GM23338 (cell line): ENCODE measurements at regions not wholly inside any gene's neighbourhood (a gene's known extent, or its start where the extent isn't known, plus 50 kb on each side); places are given as distances from the start of the nearest gene placed in this dataset.

Experiments used
- ATAC-seq: fragments of 200-7000 bp; cut with Tn5 transposase; 3 replicates; pipeline ENCODE4 v1.9.1; 2020
- DNase-seq: peaks from one replicate; pipeline ENCODE4 v3.0.0-alpha.2; 2015; ENCODE audit warnings: low spot score
- H2AFZ ChIP-seq: fragments of 200-600 bp; sonication (generic); 2 replicates; pipeline ENCODE4 v1.8.0; 2016; ENCODE audit warnings: antibody characterized with exemption, mild to moderate bottlenecking, moderate library complexity
- H3F3A ChIP-seq: fragments of 200-600 bp; sonication (generic); replicated peaks from 2 replicates; pipeline ENCODE4 v1.8.0; 2017; ENCODE audit warnings: antibody characterized with exemption, mixed run types, low read depth
- H3K27ac ChIP-seq: fragments of 200-600 bp; sonication (generic); 2 replicates; pipeline ENCODE4 v1.6.1; 2016; ENCODE audit warnings: low read depth
- H3K27me3 ChIP-seq: fragments of 200-600 bp; sonication (generic); 2 replicates; pipeline ENCODE4 v1.8.0; 2016; ENCODE audit warnings: mild to moderate bottlenecking, mixed run types, moderate library complexity; ENCODE audit not compliant: insufficient read depth
- H3K36me3 ChIP-seq: fragments of 200-600 bp; sonication (generic); 2 replicates; pipeline ENCODE4 v1.8.0; 2016; ENCODE audit warnings: mild to moderate bottlenecking; ENCODE audit not compliant: insufficient read depth
- H3K4me1 ChIP-seq: fragments of 200-600 bp; sonication (generic); 2 replicates; pipeline ENCODE4 v1.8.0; 2016; ENCODE audit warnings: mild to moderate bottlenecking, moderate library complexity; ENCODE audit not compliant: insufficient read depth
- H3K4me2 ChIP-seq: fragments of 200-600 bp; sonication (generic); 2 replicates; pipeline ENCODE4 v1.7.1; 2017; ENCODE audit warnings: mixed run types
- H3K4me3 ChIP-seq: fragments of 200-600 bp; sonication (generic); 2 replicates; pipeline ENCODE4 v1.6.1; 2016; ENCODE audit warnings: mixed run types
- H3K79me2 ChIP-seq: fragments of 200-600 bp; sonication (generic); replicated peaks from 2 replicates; pipeline ENCODE4 v1.8.0; 2017; ENCODE audit warnings: mild to moderate bottlenecking; ENCODE audit not compliant: insufficient read depth
- H3K9me2 ChIP-seq: fragments of 200-600 bp; sonication (generic); 2 replicates; pipeline ENCODE4 v1.8.0; 2017; ENCODE audit not compliant: insufficient read depth
- H4K20me1 ChIP-seq: fragments of 200-600 bp; sonication (generic); replicated peaks from 2 replicates; pipeline ENCODE4 v1.8.0; 2017; ENCODE audit warnings: mild to moderate bottlenecking; ENCODE audit not compliant: insufficient read depth
- H3K27ac Mint-ChIP-seq: 2 replicates; pipeline ENCODE4 v1.8.0; 2020; ENCODE audit warnings: inconsistent platforms, mild to moderate bottlenecking, moderate library complexity, mixed read lengths
- H3K27me3 Mint-ChIP-seq: 3 replicates; pipeline ENCODE4 v1.8.0; 2022; ENCODE audit warnings: low read depth, mild to moderate bottlenecking, moderate library complexity, mixed read lengths, inconsistent platforms; ENCODE audit not compliant: insufficient read depth, poor library complexity
- H3K36me3 Mint-ChIP-seq: 3 replicates; pipeline ENCODE4 v1.8.0; 2021; ENCODE audit warnings: low read depth, mild to moderate bottlenecking, inconsistent platforms, moderate library complexity, mixed read lengths
- H3K4me1 Mint-ChIP-seq: 3 replicates; pipeline ENCODE4 v1.8.0; 2020; ENCODE audit warnings: mild to moderate bottlenecking, inconsistent platforms, mixed read lengths
- H3K4me3 Mint-ChIP-seq: 3 replicates; pipeline ENCODE4 v1.8.0; 2021; ENCODE audit warnings: moderate library complexity, mild to moderate bottlenecking, inconsistent platforms, mixed read lengths
- H3K9me3 Mint-ChIP-seq: 3 replicates; pipeline ENCODE4 v1.8.0; 2020; ENCODE audit warnings: moderate library complexity, mild to moderate bottlenecking, inconsistent platforms, mixed read lengths
- EZH2phosphoT487 ChIP-seq: fragments of 200-600 bp; sonication (generic); IDR thresholded peaks from one replicate; pipeline ENCODE4 v1.8.1; 2018; ENCODE audit warnings: antibody characterized with exemption; ENCODE audit not compliant: unreplicated experiment
- STAT1 ChIP-seq: IDR thresholded peaks from one replicate; pipeline ENCODE4 v1.6.1; 2016; ENCODE audit warnings: antibody characterized with exemption; ENCODE audit not compliant: unreplicated experiment
- TF ChIP-seq, protein P1 (sequence below): fragments of 250-450 bp; sonication (Bioruptor Pico); IDR thresholded peaks from 2 replicates; pipeline ENCODE4 v1.5.0; 2020; ENCODE audit warnings: mild to moderate bottlenecking, moderate library complexity
- TF ChIP-seq, protein P2 (sequence below), 2 experiments: fragments of 200-600 bp in 1 of 2; sonication (generic) in 1 of 2; conservative IDR thresholded peaks; 2 replicates each; pipeline versions ENCODE4 v1.5.1 to v1.6.1; 2016 to 2017; ENCODE audit warnings: antibody characterized with exemption in 2 of 2, low read depth in 2 of 2, mild to moderate bottlenecking in 2 of 2, moderate library complexity in 1 of 2
- TF ChIP-seq, protein P3 (sequence below): IDR thresholded peaks from one replicate; pipeline ENCODE4 v1.6.1; 2018; ENCODE audit warnings: antibody characterized with exemption; ENCODE audit not compliant: unreplicated experiment

DNA sequence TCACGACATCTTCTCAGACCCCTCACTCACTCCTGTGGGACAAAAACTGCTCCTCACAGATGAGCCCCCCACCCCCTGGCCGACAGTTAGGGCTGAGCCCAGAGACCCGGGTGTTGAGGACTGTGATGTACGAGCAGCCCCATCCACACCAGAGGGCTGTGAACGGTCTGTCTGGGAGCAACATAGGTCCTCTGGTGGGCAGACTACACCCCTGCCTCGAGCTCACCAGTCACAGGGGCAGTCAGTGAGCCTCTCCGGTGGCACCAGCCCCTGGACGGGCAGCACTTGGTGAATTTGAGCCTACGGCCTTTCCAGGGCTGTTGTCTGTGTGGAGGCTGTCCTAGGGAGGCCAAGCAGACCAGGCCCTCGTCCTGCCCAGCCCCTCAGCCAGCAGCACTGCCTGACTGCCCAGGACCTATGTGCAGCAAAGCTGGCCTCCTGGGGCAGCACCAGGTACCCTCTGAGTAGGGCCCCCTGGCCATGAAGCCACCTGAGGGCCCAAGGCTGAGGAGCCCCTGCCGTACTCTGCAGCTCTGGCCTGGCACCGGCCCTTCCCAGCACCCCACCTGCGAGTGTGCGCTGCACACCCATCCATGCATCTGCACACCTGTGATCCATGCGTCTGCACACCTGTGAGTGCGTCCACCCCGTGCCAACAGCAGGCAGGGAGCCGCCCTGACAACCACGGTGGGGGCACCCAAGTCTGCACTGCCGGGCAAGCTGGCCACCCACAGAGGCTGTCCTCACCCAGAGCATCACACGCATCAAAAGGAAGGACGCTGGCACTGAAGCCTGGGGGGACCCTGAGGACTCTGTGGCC is 111.6 kb upstream of the NKX1-1 start:
- peaks cover 11% of the 10 kb centered on the region for H3K27me3 Mint-ChIP-seq
- Histone ChIP-seq H3K36me3 (no peaks in the 10 kb centered on the region), H3K4me1 (no peaks in the 10 kb centered on the region), H3K79me2 (no peaks in the 10 kb centered on the region), H2AFZ (no peak overlapping the region), H3K4me2 (no peak overlapping the region), H3K27me3 (peaks cover 7% of the 10 kb centered on the region), H3K9me2 (peaks cover 19% of the 10 kb centered on the region), H3K4me3 (no peak overlapping the region), H3K27ac (no peak overlapping the region), H4K20me1 (no peaks in the 10 kb centered on the region), H3F3A (no peaks in the 10 kb centered on the region)
- H3K4me1 Mint-ChIP-seq: peaks cover 2% of the 10 kb centered on the region; the same call in 1 of the 3 replicates
- ATAC-seq: no peak
- no peak overlapping the region for H3K27ac Mint-ChIP-seq
- no peak overlapping the region for H3K4me3 Mint-ChIP-seq
- no peaks in the 10 kb centered on the region for H3K36me3 Mint-ChIP-seq
- no peaks in the 10 kb centered on the region; the same call in 2 of the 3 replicates for H3K9me3 Mint-ChIP-seq
- DNase-seq: no peak
- TF ChIP-seq EZH2phosphoT487 (no peak), STAT1 (no peak)
- TF ChIP-seq, protein P1, sequence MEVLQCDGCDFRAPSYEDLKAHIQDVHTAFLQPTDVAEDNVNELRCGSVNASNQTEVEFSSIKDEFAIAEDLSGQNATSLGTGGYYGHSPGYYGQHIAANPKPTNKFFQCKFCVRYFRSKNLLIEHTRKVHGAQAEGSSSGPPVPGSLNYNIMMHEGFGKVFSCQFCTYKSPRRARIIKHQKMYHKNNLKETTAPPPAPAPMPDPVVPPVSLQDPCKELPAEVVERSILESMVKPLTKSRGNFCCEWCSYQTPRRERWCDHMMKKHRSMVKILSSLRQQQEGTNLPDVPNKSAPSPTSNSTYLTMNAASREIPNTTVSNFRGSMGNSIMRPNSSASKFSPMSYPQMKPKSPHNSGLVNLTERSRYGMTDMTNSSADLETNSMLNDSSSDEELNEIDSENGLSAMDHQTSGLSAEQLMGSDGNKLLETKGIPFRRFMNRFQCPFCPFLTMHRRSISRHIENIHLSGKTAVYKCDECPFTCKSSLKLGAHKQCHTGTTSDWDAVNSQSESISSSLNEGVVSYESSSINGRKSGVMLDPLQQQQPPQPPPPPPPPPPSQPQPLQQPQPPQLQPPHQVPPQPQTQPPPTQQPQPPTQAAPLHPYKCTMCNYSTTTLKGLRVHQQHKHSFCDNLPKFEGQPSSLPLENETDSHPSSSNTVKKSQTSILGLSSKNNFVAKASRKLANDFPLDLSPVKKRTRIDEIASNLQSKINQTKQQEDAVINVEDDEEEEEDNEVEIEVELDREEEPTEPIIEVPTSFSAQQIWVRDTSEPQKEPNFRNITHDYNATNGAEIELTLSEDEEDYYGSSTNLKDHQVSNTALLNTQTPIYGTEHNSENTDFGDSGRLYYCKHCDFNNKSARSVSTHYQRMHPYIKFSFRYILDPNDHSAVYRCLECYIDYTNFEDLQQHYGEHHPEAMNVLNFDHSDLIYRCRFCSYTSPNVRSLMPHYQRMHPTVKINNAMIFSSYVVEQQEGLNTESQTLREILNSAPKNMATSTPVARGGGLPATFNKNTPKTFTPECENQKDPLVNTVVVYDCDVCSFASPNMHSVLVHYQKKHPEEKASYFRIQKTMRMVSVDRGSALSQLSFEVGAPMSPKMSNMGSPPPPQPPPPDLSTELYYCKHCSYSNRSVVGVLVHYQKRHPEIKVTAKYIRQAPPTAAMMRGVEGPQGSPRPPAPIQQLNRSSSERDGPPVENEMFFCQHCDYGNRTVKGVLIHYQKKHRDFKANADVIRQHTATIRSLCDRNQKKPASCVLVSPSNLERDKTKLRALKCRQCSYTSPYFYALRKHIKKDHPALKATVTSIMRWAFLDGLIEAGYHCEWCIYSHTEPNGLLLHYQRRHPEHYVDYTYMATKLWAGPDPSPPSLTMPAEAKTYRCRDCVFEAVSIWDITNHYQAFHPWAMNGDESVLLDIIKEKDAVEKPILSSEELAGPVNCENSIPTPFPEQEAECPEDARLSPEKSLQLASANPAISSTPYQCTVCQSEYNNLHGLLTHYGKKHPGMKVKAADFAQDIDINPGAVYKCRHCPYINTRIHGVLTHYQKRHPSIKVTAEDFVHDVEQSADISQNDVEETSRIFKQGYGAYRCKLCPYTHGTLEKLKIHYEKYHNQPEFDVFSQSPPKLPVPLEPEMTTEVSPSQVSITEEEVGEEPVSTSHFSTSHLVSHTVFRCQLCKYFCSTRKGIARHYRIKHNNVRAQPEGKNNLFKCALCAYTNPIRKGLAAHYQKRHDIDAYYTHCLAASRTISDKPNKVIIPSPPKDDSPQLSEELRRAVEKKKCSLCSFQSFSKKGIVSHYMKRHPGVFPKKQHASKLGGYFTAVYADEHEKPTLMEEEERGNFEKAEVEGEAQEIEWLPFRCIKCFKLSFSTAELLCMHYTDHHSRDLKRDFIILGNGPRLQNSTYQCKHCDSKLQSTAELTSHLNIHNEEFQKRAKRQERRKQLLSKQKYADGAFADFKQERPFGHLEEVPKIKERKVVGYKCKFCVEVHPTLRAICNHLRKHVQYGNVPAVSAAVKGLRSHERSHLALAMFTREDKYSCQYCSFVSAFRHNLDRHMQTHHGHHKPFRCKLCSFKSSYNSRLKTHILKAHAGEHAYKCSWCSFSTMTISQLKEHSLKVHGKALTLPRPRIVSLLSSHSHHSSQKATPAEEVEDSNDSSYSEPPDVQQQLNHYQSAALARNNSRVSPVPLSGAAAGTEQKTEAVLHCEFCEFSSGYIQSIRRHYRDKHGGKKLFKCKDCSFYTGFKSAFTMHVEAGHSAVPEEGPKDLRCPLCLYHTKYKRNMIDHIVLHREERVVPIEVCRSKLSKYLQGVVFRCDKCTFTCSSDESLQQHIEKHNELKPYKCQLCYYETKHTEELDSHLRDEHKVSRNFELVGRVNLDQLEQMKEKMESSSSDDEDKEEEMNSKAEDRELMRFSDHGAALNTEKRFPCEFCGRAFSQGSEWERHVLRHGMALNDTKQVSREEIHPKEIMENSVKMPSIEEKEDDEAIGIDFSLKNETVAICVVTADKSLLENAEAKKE (CRISPR knock-in tag): no peak
- TF ChIP-seq, protein P2, sequence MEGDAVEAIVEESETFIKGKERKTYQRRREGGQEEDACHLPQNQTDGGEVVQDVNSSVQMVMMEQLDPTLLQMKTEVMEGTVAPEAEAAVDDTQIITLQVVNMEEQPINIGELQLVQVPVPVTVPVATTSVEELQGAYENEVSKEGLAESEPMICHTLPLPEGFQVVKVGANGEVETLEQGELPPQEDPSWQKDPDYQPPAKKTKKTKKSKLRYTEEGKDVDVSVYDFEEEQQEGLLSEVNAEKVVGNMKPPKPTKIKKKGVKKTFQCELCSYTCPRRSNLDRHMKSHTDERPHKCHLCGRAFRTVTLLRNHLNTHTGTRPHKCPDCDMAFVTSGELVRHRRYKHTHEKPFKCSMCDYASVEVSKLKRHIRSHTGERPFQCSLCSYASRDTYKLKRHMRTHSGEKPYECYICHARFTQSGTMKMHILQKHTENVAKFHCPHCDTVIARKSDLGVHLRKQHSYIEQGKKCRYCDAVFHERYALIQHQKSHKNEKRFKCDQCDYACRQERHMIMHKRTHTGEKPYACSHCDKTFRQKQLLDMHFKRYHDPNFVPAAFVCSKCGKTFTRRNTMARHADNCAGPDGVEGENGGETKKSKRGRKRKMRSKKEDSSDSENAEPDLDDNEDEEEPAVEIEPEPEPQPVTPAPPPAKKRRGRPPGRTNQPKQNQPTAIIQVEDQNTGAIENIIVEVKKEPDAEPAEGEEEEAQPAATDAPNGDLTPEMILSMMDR (conservative IDR thresholded peaks at IDR 0.05; ENCODE audit: low read depth in 2 of 2): no peak
- TF ChIP-seq, protein P3, sequence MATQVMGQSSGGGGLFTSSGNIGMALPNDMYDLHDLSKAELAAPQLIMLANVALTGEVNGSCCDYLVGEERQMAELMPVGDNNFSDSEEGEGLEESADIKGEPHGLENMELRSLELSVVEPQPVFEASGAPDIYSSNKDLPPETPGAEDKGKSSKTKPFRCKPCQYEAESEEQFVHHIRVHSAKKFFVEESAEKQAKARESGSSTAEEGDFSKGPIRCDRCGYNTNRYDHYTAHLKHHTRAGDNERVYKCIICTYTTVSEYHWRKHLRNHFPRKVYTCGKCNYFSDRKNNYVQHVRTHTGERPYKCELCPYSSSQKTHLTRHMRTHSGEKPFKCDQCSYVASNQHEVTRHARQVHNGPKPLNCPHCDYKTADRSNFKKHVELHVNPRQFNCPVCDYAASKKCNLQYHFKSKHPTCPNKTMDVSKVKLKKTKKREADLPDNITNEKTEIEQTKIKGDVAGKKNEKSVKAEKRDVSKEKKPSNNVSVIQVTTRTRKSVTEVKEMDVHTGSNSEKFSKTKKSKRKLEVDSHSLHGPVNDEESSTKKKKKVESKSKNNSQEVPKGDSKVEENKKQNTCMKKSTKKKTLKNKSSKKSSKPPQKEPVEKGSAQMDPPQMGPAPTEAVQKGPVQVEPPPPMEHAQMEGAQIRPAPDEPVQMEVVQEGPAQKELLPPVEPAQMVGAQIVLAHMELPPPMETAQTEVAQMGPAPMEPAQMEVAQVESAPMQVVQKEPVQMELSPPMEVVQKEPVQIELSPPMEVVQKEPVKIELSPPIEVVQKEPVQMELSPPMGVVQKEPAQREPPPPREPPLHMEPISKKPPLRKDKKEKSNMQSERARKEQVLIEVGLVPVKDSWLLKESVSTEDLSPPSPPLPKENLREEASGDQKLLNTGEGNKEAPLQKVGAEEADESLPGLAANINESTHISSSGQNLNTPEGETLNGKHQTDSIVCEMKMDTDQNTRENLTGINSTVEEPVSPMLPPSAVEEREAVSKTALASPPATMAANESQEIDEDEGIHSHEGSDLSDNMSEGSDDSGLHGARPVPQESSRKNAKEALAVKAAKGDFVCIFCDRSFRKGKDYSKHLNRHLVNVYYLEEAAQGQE: no peak
